DMS153 (cell line): ENCODE measurements at regions not wholly inside any gene's neighbourhood (a gene's known extent, or its start where the extent isn't known, plus 50 kb on each side); places are given as distances from the start of the nearest gene placed in this dataset.

ENCODE experiments used
- DNase-seq: peaks from one replicate; lab custom pipeline; 2025; lab: John Stamatoyannopoulos, UW

DNA sequence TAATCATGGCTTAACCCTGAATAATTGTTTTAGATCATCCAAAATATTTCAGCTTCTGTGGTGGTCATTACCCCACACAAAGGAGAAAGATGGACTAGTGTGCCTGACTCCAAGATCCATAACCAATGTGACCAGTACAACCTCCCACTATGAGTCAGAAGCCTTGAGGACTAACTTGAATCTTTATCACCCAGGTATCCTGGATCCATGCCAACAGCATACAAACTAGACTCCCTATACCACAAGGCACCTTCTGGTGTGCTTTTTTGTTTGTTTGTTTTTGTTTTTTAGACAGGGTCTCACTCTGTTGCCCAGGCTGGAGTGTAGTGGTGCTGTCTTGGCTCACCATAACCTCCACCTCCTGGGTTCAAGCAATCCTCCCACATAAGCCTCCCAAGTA lies 317.7 kb downstream of the VPS13C start:
- DNase-seq: no peak

DNA sequence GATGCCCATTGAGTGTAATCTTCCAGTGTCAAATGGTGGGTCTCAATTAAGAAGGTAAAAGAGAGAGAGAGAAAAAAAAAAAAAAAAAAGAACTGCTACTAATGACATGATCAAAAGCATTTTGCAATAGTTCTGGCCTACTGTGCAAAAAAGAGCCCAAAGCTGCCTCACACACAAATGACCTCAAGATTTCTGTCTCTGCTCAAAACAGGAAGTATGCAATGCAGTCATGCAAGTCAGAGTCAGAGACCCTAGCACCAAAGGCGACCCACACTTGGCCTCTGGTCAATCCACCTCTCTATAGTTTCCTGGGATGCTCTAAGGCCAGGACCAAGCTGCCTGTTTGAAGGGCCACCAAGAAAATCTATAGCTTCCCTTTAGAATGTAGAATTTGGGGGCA lies 323.5 kb downstream of the VPS13C start:
- DNase-seq: no peak

DNA sequence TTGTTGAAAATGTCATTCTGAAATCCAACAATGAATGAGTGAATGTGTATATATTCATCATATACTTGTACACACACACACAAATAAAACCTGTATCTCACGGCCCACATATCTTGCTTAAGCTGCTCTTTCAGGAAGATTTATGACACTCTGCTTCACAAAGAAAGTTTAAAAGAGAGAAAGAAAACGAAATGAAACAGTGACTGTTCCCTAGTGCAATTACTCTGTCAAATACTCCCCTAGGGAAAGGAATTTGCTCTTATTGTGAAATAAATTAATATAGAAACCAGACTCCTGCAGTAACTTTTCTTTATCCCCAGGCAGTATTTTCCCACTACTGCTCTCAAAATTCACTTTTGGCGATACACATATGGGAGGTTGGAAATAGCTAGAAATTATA lies 329.1 kb downstream of the VPS13C start:
- no peak for DNase-seq

DNA sequence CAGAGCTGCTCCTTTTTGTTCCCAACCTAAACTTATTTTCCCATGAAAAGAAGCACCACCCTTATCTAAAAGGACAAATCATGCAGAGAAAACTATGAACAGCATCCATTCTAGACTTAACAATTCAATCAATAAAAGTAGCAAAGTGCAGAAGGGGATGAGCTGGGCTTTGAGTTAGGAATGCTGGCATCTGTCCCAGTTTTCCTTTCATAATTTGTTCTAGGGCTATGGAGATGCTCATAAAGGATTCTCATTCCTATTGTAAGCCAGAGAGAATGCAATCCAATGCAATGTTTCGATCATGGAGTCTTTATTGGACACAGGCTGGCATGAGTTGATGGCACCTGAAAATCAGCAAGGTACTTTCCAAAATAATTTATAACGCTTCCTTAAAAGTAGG lies 330.6 kb downstream of the VPS13C start:
- no peak for DNase-seq

DNA sequence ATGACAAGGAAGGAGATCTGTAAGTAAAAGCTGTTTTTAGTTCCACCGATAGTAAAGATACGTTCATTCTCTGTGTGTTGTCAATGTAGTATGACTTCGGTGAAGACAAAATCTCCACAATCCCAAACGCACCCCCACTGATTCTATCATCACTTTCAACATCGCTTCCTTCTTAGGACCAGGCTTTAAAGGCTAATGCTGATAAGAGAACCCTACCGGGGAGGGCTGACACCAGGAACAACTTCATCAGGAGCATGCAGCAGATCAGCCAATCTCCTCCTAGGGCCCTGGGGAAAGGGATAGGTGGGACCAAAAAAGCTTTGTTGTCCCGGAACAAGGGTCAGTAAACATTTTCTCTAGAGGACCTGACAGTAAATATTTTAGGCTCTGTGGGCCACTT lies 334.1 kb downstream of the VPS13C start:
- DNase-seq: no peak

DNA sequence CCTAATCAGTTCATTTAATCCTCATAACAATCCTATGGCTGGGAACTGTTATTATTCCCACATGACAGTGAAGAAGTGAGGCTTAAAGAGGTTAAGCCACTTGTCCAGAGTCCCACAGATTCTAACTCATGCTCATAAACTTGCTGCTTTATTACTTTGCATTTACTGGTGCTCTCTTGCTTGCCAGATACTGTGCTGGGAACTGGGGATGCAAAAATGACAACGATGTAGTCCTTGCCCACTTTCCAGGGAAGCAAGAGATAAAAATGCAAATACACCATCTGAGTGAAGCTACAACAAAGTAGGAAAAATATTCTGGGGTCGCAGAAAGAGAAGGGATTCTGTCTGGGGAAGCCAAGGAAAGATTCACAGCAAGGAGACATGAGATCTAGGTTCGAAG lies 335.0 kb downstream of the VPS13C start:
- no peak for DNase-seq

DNA sequence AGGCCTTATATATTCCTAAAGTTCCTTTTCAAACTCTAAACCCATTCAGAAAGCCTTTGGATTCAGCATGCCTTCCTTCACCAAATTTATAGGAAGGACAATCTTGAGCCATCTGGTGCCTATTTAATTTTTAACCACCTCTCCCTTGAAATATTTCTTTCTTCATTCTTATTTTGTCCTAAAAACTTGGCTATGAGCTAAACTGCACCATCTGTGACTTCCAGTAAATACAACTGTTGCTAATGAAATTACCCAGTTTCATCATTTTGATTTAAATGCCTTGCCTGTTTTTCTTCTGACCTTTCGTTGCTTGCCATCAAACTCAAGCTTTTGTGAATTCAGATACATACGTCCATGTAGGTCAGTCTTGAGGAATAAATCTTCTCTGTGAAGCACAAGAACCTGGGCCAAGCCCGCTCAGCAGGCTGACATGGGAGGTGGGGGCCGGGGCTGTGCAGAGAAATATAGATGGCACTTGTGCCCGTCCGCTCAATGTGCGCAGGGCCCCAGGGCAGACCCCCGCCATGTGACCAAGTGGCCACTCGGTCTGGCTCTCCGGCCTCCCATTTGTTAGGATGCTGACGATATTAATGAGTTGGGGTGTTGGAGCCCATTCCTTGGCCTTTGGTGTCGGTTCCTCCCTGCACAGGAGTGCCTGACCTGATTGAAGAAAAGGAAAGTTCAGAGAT lies 335.9 kb downstream of the VPS13C start:
- no peak for DNase-seq

DNA sequence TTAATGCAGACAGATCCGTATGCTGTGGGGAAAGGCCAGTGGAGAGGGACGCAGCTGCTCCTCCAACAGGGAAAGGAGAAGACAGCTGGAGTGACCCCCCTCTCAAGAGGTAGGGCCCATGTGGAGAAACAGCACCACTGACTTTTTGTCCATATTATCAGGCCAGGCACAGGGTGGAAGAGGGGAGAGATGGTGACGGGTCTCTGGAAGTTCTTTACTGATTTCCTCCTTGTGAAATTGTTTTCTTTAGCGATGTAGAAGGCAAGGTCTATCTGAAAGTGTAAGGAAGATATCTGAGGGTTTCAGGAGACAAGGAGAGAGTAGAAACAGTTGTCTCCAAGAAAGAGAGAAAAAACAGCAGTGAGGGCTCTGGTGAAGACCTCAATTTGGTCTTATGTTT lies 338.8 kb downstream of the VPS13C start:
- no peak for DNase-seq

DNA sequence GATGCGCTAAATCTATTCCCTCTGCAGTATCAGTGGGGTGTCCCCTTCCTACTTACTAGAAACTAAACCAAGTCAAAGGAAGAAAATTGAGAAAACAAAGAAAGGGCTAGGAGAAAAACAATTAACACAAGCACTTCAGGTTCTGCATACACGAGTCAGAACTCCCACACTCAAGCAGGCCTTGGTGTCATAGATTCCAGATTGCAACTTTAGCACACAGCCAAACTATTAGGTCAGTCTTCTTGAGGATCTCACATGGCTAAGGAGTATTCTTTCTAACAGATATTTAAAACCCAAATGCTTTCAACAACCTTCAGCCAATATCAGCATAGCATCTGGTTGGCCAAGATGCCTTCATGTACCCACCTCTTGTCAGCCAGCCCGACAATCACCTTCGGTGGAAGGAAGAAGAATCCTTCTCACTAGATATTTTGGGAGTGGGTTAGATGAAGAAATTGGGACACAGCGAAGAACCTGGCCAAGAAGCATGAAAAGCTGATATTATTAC lies 340.0 kb downstream of the VPS13C start:
- no peak for DNase-seq

DNA sequence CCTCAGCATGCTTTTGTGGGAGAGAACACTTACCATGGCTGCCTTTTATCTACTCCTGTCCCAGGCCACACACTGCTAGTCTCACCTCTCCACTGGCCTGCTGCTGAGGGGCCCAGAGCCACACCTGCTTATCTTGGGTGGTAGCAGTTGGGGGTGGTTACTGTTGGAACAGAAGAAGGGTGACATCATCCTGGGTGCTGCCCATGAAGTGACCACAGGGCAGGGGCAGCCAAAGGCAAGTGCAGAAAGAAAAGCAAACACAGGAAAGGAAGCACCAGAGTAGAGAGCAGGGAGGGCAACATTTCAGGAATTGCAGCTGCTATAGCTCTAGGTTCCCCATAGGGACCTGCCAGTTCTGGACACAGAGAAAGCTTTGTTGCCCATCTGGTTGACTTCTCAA lies 345.2 kb downstream of the VPS13C start:
- peak; percentile 17 for DNase-seq

DNA sequence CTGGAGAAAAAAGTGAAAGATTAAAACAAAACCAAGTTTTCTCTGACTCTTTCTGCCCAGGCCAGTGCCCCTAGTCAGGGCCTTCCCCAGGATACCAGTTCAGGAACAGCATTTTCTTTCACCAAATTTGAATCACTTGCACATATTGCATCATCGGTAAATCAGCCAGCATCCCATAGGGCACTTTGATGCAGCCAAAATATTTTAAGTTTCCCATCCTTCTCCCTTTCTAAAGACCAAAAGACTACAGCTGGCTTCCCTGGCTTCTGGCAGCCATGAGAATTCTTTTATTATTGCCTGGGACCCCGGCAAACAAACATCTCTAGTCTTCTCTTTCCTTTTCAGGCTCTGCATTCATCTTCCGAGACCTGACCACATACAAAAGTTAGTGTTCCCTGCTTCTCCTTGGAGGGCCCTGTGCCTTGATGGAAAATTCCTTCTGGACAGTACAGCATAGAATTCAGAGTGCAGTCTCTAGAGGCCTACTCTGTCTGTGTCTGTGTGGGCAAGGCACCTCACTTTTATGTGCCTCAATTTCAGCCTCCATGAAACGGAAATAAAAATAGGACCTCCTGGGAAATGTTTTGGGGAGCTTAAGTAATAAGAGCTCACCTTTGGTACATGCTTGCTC lies 348.0 kb downstream of the VPS13C start:
- no peak for DNase-seq

DNA sequence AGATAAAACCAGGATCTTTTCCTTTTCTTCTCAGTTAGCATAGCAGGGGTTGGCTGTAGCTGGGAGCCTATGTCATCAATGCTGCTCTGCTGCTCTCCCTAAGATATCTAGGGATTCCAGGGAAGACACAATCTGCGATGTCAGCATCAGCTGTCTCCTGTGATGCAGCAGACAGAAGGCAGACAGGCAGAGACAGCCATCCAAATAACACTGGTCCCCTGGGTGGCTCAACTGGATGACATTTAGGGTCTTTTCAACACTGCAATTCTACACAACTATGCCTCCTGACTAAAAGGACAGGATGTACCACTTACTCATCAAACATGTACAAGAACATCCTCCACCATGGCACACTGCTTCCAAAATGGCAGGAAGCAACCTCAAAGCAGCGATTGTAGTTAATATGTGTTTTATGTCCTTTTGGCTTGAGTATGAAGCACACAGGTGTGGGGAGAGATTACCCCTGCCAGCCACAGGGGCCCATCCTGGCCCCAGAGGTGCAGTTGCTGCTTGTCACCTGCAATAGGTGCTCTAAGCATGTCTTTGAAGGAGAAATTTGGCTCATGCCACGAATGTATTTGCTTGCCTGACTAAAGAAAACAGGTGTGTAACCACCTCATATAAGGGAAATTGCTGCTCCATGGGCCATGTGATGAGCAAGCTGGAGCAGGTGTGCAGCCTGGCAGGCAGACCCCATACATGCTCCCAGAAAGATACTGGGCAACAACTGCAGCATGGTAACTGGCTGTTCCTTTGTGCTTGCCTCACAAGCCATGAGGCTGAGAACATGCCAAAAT lies 357.8 kb downstream of the VPS13C start:
- DNase-seq: peak; percentile 30

DNA sequence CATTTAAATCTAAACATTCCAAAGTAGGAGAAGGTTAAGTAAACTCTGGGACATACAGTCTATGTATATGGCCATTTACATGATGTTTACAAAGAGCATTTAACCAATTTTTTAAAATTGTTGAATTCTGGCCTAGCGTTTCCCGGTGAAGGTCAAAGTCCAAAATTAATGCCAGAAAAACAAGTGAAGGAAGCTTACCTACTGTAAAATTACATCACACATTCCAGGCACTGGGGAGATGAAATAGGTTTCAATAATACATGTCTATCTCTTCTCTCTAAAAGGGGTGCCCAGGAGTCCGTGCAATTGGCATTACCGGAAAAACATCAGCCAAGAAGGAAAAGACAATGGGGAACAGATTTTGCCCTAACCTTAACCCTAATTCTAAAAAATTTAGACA lies 358.8 kb downstream of the VPS13C start:
- no peak for DNase-seq

DNA sequence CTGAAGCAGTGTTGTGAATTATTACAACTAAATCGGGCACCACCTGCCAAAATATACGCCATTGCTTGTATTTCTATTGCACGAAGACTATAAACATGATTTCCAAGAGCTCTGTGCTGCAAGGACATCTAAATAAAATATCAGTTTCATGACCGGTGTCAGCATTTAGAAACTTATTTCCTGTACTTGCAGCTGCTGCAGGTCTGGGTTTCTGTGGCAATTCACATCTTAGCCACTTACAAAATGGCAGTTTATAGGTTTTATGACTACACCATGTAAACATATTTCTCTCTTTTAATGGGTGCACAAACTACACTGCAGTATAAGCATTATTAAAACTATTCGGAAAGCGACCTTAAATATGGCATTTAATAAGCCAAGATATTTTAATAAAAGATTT lies 359.4 kb downstream of the VPS13C start:
- DNase-seq: peak; percentile 20

DNA sequence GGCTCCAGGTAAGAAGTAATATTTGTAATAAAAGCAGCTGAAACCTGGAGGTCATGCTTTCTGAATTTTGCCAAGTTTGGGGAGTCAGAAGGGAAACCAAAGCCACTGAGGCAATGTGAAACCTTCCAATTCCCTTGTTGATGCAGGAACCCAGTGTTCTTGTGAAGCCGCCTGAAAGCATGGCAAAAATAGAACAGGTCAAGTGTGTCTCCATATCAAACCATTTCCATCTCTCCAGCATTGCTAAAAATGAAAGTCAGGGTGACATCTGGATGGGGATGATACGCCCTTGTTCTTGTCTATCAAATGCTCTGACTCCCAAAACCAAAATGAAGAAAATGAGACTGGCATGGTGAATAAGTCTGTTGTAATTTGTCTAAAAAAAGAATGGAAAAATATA lies 362.5 kb downstream of the VPS13C start:
- no peak for DNase-seq

DNA sequence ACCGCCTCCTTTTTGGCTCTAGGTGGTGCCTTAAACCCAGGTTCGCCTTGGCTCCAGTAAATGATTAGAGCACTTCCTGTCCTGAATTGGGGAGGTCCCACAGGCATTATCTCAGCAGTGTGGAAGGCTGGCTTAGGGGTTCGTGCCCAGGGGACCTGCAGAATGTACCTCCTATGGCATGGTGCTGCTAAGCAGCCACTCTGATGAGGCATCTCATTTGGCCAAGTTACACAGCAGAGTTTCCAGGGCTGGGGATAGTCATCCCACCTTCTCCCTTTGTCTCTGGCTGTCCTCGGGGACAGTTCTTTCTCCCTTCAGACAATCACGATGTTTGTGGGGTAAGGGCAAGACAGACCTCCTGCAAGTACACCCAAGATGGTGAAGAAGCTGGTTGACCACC lies 371.2 kb downstream of the VPS13C start:
- no peak for DNase-seq

DNA sequence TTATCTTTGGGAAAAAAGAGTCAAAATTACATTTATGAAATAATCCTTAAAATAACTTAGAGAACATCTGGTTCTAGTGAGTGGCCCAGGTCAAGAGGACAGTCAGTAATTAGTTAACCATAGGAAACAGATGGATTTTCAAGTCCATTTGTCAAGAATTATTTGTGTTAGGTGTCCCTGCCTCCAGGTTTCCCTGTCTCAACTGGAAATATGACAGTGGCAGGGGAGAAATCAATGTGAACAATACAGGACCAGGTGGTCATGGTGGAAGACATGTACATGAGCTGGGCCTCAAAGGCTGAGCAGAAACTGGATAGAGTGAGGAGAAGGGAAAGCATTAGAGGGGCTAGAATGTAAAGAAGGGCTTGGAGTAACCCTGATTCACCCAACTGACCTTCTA lies 372.6 kb downstream of the VPS13C start:
- DNase-seq: no peak

DNA sequence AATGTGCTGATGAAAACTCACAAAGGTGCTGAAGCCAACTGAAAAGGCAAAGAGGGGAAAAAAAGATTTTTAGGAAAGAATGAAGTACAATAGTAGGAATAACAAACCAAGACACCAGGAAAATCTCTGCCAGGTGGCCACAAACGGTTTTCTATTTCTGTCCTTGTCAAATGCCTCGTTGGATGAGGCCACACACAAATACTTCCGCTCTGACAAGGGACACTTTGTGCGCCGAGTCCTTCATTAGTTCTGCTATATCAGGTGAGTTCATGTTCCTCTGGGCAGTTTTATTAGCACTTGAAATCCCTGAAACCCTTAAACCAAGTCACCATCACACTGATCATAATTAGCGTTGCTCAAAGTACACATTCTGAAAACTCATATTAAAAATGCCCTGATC lies 373.1 kb downstream of the VPS13C start:
- no peak for DNase-seq

DNA sequence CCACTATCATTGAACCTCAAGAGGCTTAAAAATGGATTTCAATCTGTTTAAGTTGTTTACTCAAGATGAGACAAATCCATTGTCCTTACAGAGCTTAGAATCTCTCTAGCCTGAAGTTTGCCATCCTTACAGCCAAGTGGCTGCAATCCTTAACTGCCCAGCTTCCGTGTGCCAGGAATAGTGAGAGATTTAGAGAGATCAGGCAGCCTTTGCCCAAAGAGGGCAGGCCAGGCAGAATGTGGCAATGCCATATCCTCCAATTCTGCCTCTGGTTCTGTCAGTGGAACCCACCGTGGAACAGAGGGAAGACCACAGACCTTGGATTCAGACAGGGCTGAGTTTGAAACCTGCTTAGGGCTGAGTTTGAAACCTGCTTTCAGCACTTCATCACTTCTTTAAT lies 374.3 kb downstream of the VPS13C start:
- no peak for DNase-seq

DNA sequence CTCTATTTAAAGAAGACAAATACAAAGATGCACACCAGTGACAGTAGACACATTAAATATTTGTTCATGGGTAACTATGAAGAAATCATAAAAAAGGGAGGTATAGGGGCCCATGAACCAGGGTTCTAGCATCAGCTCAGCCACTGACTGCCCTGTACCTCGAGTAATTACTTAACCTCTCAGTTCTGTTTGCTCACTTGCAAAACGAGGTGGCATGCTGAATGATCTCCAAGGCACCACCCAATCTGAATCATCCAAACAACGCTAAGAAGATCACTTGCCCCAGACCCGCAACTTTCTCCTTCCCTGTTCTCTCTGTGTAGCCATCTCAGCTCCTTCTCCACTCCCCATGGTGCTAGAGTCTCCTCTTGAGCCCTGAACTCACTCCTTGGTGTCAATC lies 374.7 kb downstream of the VPS13C start:
- DNase-seq: no peak

DNA sequence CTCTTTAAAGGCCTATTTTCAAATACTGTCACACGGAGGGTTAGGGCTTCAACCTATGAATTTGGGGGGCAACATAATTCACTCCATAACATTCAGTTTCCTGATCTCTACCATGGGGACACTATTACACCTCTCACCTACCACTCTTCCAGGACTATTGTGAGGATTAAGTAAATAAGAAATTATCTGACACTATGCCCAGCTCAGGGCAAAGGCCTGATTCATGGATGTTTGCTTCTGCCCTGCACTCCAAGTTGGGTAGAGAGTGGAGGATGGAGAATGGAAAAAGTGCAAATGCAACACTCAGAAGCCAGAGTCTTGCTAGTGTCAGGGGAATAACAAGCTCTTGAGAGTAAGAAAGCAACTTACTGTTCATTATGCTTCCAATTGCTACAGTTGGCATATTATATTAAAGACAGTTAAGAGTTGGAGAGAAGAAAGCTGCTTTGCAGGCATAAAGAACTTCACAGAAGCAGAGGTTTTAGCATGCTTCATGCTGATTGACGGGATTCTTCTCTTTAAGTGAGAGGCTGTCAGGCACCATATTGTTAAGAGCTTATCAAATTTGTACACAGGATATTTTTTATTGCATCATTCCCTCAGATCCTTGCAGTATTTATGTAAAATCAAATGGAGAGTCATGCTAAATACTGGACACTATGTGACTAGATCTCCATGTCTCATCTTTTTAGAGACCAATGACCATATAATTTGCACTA lies 375.3 kb downstream of the VPS13C start:
- DNase-seq: no peak

DNA sequence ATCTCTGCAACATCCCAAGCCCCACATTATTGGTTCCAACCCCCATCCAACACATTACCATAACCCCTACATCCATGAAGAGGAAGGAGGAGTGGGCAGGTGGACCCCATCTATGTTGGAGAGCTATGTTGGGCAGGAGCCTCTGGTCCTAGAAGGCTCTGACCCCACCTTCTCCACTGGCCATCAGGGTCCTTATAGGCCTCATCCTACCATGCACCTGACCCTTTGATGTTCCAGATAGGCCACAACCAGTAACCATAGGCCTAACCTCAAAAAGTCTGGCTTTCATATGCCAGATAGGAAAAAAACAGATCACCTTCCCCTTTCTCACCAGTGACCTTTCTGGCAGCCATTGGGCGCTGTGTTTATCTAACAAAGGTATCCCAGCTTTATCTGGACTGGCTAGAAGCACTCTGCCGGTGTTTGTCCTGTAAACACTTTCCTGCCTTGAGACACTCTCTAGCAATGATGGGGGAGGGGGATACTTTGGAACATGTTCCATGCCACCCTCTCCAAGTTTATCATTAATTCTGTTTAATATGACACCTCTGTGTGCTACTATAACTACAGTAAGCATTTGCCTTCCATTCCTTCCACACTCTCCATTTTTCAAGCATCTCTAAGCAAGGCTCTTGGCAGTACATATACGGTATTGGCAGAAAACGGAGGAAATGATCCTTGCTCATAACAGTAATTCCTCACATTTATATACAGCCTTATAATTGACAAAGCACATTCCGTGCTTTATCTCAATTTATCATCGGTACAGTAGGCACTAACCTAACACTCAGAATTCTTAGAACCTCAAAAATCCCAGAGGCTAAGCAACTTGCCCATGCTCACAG lies 377.1 kb downstream of the VPS13C start:
- no peak for DNase-seq
